Fibroblast of skin of abdomen (primary cell): ENCODE measurements at regions not wholly inside any gene's neighbourhood (a gene's known extent, or its start where the extent isn't known, plus 50 kb on each side); places are given as distances from the start of the nearest gene placed in this dataset.
"Not testable (repeated sequence)": the region's sequence is repeated elsewhere in the genome, so short reads cannot be mapped to it uniquely, and the experiment has no call there.

Experiments used
- DNase-seq: peaks from one replicate; pipeline ENCODE4 v3.0.0-alpha.2; 2013

DNA sequence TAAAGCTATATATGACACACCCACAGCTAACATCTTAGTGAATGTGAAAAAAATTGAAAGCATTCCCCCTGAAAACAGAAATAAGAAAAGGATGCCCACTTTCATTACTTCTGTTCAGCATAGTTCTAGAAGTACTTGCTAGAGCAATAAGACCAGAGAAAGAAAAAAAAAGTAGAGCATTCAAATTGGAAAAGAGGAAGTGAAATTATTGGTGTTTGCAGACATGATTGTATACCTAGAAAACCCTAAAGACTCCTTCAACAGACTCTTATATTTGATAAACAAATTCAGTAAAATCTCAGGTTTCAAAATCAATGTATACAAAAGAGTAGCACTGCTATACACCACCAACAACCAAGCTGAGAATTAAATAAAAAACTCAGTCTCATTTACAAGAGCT lies 1461.0 kb downstream of the AMY1C start:
- no peak for DNase-seq

DNA sequence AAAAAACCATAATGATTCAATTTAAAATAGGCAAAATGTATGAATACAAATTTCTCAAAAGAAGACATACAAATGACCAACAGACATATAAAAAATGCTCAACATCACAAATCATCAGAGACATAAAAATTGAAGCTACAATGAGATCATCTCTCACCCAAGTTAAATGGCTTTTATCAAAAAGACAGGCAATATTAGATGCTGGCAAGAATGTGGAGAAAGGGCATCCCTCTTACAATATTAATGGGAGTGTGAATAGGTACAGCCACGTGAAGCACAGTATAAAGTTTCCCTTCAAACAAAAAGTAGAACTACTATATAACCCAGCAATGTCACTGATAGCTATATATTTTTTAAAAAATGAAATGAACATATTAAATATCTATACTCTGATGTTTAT lies 1481.7 kb downstream of the AMY1C start:
- DNase-seq = no peak

DNA sequence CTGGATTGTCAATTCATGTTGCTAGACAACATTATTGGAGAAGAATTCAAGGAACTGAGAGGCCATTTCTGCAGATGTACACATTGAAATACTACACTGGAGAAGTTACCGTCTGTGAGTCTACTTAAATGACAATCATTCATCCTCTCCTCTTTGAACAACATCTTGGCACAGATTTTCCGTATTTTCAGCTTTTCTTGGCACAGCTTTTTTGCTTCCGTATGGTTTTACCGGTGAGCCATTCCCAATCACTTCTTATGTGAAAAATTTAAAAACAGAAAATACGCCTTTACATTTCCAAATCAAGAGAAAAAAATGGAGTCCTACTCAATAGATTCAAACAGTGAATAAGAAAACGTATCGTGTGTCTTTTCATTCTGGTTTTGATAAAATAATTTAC lies 1493.7 kb downstream of the AMY1C start:
- no peak for DNase-seq

DNA sequence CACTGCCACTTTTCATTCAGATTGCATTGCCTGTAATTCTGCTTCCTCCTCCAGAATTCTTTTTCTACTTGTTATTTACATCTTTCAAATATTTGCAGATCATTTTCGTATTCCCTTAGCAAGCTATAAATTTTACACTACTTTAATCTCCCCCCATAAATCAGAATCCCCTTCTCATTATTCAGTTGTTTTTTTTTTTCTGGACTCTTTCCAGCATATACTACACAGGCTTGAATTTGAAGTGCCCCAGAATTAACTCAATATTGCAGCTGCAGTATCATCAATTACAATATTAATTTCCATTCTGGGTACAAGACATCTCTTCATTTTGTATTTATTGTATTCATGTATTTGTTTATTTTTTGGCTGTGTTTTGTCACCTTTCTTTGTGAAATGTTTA lies 1494.3 kb downstream of the AMY1C start:
- DNase-seq = no peak

DNA sequence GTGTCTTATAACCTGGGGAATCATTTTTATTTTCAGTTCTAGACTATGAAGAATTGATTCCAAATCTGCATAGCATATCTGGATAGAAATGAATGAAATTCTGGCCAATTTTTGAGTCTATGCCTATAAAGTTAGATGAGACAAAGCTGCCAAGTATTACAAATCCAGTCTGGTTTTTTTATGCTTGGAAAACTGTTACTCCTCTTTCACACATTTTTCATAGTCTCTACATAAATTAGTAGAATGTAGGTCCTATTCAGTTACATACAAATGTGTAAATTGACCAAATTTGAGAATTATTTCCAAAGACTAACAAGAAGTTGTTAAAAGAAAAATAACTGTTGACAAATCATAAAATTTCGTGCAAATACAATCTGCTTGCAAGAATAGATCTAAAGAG lies 1505.2 kb downstream of the AMY1C start:
- DNase-seq = no peak

DNA sequence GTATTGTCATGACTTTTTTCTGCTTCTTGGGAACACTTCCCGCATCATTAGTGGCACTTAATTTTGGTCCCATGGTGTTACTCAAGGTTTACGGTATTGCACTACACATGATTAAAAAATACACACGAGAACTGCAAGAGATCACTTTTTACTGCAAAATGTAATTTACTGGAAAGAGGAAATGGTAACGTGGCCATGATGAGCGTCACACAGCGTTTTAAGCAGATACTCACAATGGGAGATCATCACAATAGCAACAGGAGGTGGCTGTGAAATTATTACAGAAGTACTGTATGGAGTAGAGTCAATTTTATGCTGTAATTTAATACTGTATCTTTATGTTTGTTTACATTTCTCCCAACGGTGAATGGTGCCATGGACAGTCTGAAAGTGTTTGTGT lies 1510.3 kb downstream of the AMY1C start:
- DNase-seq = no peak

DNA sequence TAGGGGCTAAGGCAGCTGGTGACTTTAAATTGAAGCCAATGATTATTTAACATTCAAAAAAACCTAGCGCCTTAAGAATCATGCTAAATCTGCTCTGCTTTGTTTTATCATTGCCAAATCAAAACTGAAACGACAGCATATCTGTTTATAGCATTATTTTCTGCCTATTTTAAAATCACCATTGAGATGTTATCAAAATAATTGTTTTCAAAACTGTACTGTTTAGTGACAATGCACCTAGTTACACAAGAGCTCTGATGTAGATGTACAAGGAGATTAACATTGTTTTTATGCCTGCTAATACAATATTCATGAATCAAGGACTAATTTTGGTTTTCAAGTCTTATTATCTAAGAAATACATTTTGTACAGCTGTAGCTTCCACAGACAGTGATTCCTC lies 1521.3 kb downstream of the AMY1C start:
- no peak for DNase-seq

DNA sequence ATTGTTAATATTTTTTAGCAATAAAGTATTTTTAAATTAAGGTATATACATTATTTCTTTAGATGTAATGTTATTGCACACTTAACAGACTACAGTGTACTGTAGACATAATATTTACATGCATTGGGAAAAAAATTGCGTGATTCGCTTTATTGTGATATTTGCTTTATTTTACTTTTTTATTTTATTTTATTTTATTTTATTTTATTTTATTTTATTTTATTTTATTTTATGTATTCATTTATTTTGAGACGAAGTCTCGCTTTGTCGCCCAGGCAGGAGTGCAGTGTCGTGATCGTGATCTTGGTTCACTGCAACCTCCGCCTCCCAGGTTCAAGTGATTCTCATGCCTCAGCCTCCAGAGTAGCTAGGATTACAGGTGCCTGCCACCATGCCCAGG lies 1522.7 kb downstream of the AMY1C start:
- not testable (repeated sequence) for DNase-seq

DNA sequence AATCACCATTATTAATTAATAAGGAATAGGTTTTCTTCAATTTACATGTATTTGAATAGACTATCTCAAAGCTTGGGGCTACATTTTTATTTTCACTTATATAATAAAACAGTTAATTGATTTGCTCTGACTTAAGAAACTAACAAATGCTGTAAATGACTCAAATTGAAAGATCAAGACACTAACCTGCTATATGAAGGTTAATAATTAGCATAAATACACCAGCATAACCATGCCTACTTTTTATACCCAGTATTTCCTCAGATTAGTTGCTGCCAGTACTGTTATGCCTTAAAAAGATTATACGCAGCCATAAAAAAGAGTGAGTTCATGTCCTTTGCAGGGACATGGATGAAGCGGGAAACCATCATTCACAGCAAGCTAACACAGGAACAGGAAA lies 1545.1 kb downstream of the AMY1C start:
- no peak for DNase-seq

DNA sequence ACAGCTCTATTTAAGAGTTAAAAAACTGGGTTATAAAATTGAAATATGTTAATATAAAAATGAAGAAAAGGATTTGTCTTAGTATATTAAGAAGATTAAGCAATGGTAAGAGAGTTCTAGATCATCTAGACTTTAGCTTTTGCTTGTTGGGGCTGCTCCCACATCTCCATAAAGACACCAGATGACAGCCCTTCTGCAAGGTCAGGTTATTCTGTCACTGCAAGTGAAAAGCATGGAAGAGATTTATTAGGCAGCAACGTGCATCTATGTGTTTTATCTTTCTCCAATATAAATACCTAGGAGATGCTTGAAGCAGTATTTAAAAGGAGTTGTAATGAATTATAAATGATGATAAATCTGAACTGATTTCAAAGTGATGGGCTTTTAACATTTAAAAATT lies 1560.4 kb downstream of the AMY1C start:
- no peak for DNase-seq

DNA sequence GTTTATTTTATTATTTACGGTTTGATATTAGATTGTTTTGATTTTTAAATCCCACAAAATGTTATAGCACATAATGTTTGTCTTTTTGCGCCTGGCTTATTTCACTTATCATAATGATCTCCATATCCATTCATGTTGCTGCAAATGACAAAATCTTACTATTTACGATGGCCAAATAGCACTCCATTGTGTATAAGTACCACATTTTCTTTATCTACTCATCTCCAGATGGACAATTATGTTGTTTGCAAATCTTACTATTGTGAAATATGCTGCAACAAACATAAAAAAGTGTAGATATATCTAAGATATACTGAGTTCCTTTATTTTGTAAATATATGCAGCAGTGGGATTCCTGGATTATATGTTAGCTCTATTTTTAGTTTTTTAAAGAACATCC lies 1568.3 kb downstream of the AMY1C start:
- DNase-seq = no peak

DNA sequence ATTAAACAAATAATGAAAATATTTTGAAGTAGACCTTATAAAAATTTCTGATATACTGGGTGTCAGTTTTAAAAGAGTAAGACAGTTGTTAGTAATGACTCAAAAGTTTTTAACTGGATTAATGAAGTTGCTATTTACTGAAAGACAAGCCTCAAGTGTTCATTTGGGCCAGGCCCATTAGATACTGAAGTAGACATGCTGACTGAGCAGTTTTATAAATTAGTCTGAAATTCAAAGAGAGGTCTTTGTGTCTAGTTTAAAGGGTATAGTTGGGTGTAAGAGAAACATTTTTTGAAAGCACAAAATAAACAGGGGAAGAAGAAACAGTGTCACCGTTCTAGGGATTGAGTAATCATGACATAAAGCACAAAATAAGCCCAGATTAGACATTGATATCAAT lies 1577.2 kb downstream of the AMY1C start:
- no peak for DNase-seq

DNA sequence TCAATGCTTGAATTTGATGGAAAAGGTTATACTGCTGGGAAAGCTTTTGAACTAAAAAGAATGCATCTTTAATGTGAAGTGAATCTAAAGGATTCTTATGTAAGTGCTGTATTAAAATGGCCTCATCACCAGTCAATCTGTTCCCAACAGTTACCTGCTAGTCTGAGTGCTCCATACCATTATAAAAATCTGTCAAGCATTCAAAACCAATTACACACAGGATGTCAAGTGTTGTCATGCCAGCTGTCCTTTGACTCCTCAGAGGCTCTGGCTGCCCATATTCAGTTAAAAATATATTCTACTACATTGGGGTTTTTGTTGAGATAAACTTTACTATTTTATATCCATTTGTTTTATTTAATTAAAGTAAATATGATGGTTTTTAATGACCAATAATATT lies 1587.7 kb downstream of the AMY1C start:
- no peak for DNase-seq

DNA sequence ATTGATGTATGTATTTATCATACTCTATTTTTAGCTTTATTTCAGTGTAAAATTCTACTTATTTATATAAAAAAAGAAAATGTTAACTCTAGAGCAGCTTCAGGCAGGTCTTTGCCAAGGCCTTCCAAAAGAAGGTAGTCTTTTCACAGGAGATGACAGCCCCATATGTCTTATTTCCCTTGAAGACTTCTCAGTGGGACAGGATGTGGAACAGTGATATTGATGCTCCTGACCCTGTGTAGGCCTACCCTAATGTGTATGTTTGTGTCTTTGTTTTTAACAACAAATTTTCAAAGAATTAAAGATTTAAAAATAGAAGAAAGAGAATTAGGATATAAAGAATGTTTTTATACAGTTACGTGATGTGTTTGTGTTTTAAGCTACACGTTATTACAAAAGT lies 1593.6 kb downstream of the AMY1C start:
- no peak for DNase-seq

DNA sequence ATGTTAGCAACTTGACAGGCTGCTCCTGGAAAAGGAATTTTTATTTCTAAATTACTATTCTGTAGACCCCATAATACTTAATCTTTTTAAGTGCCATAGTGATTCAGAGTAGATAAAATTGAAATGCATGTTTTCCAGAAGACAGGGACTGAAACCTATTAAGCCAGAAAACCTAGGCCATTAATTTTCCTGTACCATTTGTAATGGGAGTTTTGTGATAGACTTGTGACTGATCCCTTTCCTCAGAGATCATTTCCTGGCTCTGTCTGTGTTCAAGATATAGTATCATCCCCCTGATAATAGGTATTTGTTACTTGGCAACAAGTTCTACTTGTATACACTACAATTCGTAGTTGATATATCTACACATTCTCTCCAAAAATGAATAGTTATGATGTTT lies 1609.8 kb downstream of the AMY1C start:
- DNase-seq = no peak

DNA sequence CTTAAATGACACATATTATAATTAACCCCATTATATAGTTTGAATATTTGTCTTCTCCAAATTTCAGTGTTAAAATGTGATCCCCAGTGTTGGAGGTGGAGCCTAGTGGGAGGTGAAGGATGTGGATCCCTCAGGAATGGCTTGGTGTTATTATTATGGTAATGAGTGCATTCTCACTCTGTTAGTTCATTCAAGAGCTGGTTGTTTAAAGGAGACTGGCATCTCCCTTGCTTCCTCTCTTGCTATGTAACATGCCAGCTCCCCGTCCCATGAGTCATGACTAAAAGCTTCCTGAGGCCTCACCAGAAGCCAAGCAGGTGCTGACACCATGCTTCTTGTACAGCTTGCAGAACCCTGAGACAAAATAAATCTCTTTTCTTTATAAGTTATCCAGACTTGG lies 1612.7 kb downstream of the AMY1C start:
- DNase-seq = no peak

DNA sequence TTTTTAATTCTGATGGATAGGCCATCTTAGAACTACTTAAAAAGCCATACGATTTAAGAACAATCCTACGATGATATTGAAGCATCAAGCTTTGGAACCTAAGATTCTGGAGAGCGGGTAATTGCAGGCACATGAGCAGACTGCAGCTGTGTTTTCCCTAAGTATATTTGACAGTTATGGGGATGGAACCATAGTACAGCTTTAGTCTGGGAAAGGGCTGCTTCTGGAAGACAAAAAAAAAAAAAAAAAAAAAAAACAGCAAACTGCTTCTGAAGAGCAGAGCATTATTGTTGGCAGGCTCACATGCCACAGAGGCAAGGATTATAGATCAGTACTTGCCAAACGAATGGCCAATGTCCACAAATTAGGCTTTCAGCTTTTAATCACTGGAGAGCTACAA lies 1618.7 kb downstream of the AMY1C start:
- DNase-seq = no peak

DNA sequence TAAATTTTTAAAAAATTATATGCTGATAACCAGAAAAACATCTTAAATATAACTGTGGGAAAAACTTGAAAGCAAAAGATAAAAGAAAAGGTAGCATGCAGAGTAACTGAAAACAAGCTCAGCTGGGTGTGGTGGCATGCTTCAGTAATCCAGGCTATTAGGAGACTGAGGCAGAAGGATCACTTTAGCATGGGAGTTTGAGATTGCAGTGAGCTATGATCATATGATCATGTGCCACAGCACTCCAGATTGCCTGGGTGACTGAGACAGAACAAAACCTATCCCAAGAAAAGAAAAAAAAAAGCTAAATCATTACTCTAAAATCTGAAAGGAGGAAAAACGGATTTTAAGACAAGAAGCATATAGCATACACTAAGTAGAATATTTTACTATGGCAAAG lies 1624.0 kb downstream of the AMY1C start:
- DNase-seq = no peak

DNA sequence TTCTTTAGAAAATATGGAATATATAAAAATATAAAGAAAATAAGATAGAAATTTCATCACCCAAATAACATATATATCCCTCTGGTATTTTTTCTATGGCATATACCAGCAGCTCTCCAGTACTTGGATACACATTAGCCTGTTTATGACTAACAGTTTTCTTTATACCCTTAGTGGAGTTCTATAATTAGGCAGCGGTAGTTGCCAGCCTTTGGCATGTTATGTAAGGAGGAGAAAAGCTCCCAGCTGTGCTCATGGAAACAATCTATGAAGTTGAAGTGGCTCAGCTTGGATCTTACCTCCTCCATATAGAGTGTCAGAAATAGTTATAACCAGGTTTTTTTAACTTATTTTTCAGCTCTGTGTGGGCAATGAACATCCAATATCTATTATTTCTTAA lies 1636.8 kb downstream of the AMY1C start:
- DNase-seq = no peak

DNA sequence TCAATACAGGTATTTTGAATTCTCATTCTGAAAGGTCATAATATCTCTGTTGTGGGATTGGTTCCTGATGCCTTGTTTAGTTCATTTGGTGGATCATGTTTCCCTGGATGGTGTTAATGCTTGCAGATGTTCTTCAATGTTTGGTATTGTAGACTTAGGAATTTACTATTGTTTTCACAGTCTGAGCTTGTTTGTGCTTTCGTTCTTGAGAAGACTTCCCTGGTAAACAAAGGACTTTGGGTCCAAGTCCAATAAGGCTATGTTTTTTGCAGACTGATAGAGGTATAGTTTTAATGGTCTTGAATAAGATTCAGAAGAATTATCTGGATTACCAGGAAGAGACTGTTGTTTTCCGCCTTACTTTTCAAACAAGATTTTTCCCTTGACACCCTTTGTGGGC lies 1646.3 kb downstream of the AMY1C start:
- DNase-seq = no peak

DNA sequence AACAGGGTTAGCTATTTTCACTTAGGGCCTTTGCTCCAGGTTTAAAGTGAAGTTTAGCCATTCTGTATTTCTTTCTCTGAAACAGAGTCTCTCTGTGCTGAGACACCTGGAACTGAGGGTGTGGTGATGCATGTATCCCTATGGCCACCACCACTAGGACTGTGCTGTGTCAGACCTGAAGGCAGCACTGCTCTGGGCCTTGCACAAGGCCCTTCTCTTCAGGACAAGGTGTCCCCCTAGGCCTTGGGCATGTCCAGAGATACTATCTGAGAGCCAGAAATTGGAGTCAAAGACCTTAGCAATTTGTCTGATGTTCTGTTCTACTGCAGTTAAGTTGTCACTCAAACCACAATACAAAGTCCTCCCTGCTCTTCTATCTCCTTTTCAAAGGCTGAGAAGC lies 1649.2 kb downstream of the AMY1C start:
- no peak for DNase-seq

DNA sequence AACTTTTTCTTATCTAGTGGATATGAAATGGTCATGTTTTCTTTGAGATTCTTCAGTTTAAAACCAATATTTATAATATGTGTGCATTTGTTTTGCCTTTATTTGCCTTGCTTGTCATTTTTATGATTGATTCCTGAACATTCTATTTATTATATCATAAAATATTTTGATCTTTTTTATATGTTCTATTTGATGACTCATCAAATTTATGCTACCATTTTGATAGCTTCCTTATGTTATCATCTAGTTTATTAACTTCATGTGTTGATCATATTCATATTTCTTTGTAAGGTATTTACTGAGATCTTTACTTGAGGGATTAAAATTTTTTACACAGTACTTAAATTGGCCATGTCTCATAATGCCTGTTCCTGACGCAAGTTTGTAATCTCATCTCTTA lies 1650.0 kb downstream of the AMY1C start:
- DNase-seq = no peak

DNA sequence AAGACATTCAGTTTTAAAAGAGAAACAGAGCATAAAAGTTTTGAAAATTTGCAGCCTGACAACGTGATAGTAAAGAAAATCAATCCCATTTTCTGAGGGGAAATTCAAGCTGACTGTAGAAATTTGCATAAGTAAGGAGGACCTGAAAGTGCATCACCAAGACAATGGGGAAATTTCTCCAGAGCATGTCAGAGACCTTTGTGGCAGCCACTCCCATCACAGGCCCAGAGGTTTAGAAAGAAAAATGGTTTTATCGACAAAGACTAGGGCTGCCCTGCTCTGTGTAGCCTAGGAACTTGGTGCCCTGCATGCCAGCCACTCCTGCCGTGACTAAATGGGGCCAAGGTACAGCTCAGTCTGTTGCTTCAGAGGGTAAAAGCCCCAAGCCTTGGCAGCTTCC lies 1640.2 kb upstream of the PRMT6 start:
- no peak for DNase-seq

DNA sequence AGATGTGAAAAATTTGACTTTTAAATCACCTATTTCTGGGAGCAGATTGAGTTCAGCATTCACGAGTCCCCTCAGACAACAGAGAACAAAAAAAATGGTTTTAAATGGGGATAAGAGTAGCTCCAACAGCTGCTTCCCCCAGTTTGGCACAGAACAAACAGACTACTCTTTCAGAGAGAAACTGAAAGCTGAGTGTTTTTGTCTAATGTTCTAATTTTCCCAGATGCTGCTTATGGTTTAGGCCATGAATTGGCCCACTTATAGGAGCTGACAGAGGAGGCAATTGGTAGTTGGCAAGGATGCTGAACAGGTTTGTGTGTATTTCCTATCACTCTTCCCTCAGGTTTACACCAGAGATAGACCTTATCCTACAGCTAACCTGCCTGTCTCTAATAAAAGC lies 1637.4 kb upstream of the PRMT6 start:
- DNase-seq = no peak

DNA sequence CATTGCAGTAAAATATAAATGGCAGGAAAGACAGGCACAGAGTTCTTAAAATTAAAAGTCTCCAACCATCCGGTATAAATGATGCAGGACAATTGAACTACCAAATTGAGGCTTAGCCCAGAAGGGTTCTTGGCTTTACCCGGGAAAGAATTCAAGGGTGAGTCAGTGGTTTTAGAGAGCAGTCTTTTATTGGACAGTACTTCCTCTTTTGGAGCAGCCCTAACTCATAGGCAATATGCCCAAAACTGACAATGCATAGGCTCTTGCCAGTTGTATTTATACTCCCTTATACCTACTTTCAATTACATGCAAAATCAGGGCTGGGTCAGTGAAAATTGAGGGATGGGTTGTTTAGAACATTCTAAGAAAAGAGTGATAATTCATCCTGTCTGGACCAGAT lies 1628.9 kb upstream of the PRMT6 start:
- DNase-seq = peak; percentile 9

DNA sequence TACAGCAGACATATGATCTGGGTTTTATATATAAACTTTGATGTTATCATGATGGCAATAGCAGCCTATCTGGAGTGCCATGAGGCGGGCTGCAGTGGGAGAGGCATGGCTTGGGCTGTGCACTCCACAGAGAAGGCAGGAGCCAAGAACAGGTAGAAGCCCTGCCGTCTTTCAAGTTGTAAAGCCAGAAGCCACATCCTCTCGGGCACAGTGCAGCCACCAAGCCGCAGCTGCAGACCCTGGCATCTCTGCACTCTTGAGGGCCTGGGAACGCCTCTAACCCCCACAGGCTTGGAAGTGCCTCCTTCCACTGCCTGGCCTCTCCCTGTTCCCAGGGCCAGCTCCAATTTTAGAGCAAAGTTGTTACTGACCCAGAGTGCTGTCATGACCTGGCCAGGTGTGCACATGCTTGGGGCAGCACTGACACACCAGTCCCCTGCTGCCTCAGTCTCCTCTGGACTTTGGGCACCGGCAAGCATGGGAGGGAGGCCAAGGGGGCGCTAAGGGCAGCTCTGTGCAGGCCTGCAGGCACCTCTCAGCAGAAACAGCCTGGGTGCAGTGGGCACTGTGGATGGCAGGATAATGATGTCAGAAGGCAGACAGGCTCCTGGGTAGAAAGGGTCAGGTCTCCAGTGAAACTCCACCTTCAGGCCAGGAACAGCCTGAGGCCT lies 1619.8 kb upstream of the PRMT6 start:
- DNase-seq = no peak
